Duodenal mucosa (tissue), 2 donors: ENCODE measurements at regions not wholly inside any gene's neighbourhood (a gene's known extent, or its start where the extent isn't known, plus 50 kb on each side); places are given as distances from the start of the nearest gene placed in this dataset.

Source experiments
- H3K27ac ChIP-seq: one replicate; pipeline ENCODE4 v1.7.0; 2013; ENCODE audit warnings: low read depth, low read length
- H3K27me3 ChIP-seq, 2 donors: one replicate each; pipeline ENCODE4 v1.7.0; 2013; ENCODE audit warnings: low read length in 2 of 2, control low read depth in 1 of 2; ENCODE audit not compliant: insufficient read depth in 2 of 2, control insufficient read depth in 1 of 2
- H3K36me3 ChIP-seq, 2 donors: one replicate each; pipeline ENCODE4 v1.7.0; 2013; ENCODE audit warnings: low read length in 2 of 2, control low read depth in 1 of 2; ENCODE audit not compliant: insufficient read depth in 2 of 2, control insufficient read depth in 1 of 2
- H3K4me1 ChIP-seq, 2 donors: one replicate each; pipeline ENCODE4 v1.7.0; 2013; ENCODE audit warnings: low read length in 2 of 2, control low read depth in 1 of 2; ENCODE audit not compliant: insufficient read depth in 2 of 2, control insufficient read depth in 1 of 2
- H3K4me3 ChIP-seq, 2 donors: one replicate each; pipeline ENCODE4 v1.7.0; 2013; ENCODE audit warnings: low read length in 2 of 2, low read depth in 1 of 2
- H3K9ac ChIP-seq, 2 donors: one replicate each; pipeline ENCODE4 v1.7.0; 2013; ENCODE audit warnings: low read length in 2 of 2, low read depth in 1 of 2
- H3K9me3 ChIP-seq, 2 donors: one replicate each; pipeline ENCODE4 v1.7.0; 2013; ENCODE audit warnings: low read length in 2 of 2, control low read depth in 1 of 2; ENCODE audit not compliant: control insufficient read depth in 1 of 2

DNA sequence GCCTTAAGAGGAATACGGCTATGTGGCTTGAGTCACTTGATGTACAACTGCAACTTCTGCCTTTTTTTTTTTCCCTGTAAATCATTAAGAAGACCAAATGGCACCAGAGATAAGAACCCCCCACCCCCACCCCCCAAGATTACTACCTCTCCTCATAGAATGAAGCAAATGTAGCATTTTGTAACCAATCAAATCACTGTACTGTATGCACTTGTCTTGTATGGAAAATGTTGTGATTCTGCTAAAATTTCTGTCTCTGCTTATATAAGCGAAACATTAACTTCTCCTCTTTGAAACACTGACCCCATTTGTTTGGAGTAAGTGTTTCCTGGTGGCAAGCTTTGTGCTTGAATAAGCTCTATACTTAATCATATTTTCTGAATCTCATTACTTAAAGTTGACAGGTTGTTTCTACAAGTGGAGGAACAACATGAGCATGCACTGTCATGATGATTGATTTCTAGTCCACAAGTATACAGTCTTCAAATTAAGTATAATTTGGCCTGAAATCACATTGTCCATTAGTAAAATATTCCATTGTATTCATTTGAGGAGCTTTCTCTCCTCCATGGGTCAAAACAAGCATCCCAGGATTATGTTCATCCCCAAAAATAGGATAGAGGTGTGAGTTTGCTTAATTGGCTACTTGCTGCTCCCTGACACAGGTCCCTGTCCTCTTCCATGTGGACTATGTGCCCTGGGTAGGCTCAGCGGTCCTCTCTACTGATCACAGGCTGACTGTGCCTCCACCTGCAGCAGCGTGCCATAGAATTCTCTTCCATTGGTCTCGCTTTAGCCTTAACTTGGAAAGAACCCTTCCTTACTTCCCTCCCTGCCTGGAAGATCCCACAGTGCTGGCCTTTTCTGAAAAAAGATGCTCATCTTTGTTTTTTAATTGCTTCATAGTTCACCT is 104.0 kb upstream of the BMP2K start:
- Histone ChIP-seq H3K9ac (no peak overlapping the region), H3K27ac (no peak overlapping the region), H3K27me3 (no peaks in the 10 kb centered on the region), H3K36me3 (no peaks in the 10 kb centered on the region), H3K9me3 (no peaks in the 10 kb centered on the region), H3K4me1 (peaks cover 5 to 6% of the 10 kb centered on the region in 2 donors), H3K4me3 (no peak overlapping the region)

DNA sequence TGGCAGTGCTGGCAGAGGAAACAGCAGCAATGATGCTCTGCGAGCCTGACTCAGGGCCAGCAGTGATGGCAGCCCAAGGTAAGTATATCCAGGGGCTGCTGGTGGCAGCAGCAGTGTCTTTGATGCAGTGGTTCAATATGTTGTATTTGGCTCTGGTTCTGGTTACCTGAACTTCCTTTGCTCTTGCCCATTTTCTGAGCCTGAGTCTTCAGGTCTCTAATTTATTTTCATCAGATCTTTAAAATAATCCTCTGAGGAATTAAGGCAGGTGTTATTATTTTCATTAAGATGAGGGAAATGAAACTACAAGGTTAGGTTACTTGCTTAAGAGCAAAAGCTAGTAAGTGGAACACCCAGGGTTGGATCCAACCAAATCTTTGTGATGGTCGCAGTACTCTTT is 102.8 kb upstream of the BMP2K start:
- H3K27ac ChIP-seq = no peak overlapping the region
- no peak overlapping the region for H3K4me3 ChIP-seq
- H3K36me3 ChIP-seq = no peaks in the 10 kb centered on the region
- no peaks in the 10 kb centered on the region for H3K9me3 ChIP-seq
- H3K4me1 ChIP-seq = peaks cover 5 to 10% of the 10 kb centered on the region in 2 donors
- H3K9ac ChIP-seq = no peak overlapping the region
- no peaks in the 10 kb centered on the region for H3K27me3 ChIP-seq

GRCh38 chr4:78675325-78675724 is 100.8 kb upstream of the BMP2K start:
- Histone ChIP-seq H3K9ac (no peak overlapping the region), H3K9me3 (no peaks in the 10 kb centered on the region), H3K27ac (no peak overlapping the region), H3K4me1 (peaks cover 5% of the 10 kb centered on the region in 2 donors), H3K4me3 (no peak overlapping the region), H3K27me3 (no peaks in the 10 kb centered on the region), H3K36me3 (no peaks in the 10 kb centered on the region)

GRCh38 chr4:78682070-78682469 is 94.1 kb upstream of the BMP2K start:
- no peak overlapping the region for H3K4me3 ChIP-seq
- H3K4me1 ChIP-seq = peaks cover 13 to 17% of the 10 kb centered on the region in 2 donors
- no peak overlapping the region for H3K27ac ChIP-seq
- H3K27me3 ChIP-seq = no peaks in the 10 kb centered on the region
- no peaks in the 10 kb centered on the region for H3K9me3 ChIP-seq
- H3K9ac ChIP-seq = no peak overlapping the region
- H3K36me3 ChIP-seq = no peaks in the 10 kb centered on the region

GRCh38 chr4:78683352-78683751 is 92.8 kb upstream of the BMP2K start:
- Histone ChIP-seq H3K9me3 (no peaks in the 10 kb centered on the region), H3K27ac (no peak overlapping the region), H3K4me3 (no peak overlapping the region), H3K4me1 (peaks cover 13% of the 10 kb centered on the region in 2 donors), H3K27me3 (no peaks in the 10 kb centered on the region), H3K9ac (no peak overlapping the region), H3K36me3 (no peaks in the 10 kb centered on the region)

DNA sequence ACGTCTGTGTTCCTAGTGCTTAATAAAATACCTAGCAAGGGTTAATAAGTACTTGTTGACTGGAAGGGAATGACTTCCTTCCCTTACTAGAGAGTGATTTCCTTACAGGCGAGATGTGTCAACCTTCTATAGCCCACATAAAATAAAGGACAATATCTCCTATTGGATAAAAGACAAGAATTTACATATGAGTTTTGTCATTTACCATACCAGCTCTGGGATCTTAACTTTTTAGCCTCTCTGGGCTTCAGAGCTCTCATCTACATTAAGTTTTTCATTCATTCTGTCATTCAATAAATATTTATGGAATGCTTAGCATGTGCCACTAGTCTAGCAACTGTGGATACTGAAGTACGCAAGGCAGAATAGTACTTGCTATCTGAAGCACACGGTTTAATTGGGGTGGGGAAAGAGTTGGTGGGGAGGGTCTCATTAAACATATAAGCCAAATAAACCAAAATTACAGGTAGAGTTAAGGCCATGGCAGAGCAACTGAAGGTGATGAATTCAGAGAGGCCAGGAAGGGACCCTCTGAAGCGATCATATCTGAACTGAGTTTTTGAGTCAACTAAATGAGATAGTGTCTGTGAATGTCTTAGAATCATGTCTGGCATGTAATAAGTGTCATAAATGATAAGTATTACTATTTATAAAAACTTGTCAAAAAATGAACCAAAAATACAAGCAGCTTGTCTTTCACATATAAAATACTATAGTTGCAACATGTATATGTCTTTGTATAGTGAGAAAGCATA is 91.6 kb upstream of the BMP2K start:
- no peaks in the 10 kb centered on the region for H3K36me3 ChIP-seq
- H3K9ac ChIP-seq = no peak overlapping the region
- H3K27me3 ChIP-seq = no peaks in the 10 kb centered on the region
- H3K9me3 ChIP-seq = no peaks in the 10 kb centered on the region
- no peak overlapping the region for H3K27ac ChIP-seq
- H3K4me1 ChIP-seq = peaks cover 13% of the 10 kb centered on the region in 2 donors
- H3K4me3 ChIP-seq = no peak overlapping the region

DNA sequence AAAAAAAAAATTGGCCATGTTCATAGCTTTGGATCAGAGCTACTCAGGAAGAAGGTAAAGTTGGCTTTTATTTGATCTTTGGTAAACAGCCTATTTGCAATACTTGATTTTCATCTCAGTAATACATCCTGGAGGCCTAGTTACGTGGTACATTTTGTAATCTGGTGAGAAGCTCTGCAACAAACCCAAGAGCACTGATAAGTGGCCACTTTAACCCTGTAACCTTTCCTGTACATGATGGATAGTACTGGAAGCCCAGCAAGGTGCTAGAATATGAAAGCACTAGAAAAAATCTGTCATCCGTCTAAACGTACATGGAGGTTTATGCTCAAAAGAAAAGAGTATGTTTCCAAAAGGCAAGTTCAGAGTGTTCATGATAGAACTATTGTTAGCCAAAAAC is 88.3 kb upstream of the BMP2K start:
- Histone ChIP-seq H3K27ac (no peak overlapping the region), H3K4me1 (peaks cover under 1 to 6% of the 10 kb centered on the region in 2 donors), H3K36me3 (no peaks in the 10 kb centered on the region), H3K27me3 (no peaks in the 10 kb centered on the region), H3K9me3 (no peaks in the 10 kb centered on the region), H3K9ac (no peak overlapping the region), H3K4me3 (no peak overlapping the region)

DNA sequence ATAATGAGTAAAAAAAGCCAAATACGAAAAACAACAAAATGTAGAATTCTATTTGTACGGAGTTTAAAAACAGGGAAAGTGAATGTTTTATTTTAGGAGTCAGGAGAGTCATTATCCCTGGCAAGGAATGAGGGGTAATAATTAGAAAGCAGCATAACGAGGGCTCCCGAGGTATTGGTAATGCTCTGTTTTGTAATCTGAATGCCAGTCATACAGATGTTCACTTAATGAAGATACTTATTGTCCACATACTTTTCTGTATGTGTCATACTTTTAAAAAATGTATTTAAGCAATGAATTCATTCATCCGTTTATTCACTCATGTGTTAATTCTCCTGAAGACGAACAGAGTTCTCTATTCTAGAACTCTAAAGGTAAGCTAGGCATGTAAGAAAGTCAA is 87.8 kb upstream of the BMP2K start:
- Histone ChIP-seq H3K27me3 (no peaks in the 10 kb centered on the region), H3K4me3 (no peak overlapping the region), H3K27ac (no peak overlapping the region), H3K9me3 (no peaks in the 10 kb centered on the region), H3K4me1 (peaks cover 0 to 5% of the 10 kb centered on the region in 2 donors), H3K36me3 (no peaks in the 10 kb centered on the region), H3K9ac (no peak overlapping the region)

DNA sequence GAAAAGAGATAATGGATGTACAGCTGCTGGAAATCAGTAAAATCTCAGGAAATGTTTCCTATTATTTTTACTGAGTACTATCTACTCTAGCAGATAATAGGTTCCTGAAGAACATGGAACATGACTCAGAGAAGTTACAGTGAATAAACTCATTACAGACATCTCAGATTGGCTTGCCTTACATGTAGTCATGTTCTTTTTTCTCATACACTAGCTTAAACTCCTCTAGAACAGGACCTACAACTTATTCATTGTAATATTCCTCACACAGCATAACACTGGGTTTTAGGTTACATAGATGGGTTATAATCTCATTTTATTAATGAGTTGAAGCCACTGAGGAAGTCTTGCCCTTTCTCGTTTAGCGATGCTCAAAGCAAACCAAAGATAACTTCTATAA is 86.9 kb upstream of the BMP2K start:
- H3K9me3 ChIP-seq = no peaks in the 10 kb centered on the region
- peaks cover 0 to 5% of the 10 kb centered on the region in 2 donors for H3K4me1 ChIP-seq
- no peaks in the 10 kb centered on the region for H3K27me3 ChIP-seq
- no peak overlapping the region for H3K27ac ChIP-seq
- no peak overlapping the region for H3K9ac ChIP-seq
- no peak overlapping the region for H3K4me3 ChIP-seq
- H3K36me3 ChIP-seq = no peaks in the 10 kb centered on the region

DNA sequence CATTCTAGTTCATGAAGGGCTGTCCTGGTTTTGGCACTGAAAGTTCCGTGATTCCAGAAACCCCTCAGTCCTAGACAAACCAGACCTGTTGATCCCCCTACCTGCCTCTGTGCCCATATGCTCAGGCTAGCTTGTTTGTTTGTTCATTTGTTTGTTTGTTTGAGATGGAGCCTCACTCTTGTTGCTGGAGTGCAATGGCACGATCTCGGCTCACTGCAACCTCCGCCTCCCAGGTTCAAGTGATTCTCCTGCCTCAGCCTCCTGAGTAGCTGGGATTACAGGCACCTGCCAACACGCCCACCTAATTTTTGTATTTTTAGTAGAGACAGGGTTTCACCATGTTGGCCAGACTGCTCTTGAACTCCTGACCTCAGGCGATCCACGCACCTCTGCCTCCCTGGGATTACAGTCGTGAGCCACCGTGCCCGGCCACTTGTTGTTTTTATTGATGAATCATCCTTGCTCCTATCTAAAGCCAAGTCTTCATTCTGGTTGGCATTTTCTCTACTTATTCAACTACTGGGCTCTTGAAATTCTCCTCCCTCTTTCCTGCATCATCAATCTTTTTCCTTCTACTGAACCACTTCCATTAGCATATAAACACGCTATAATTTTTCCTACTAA is 86.3 kb upstream of the BMP2K start:
- H3K27me3 ChIP-seq = no peaks in the 10 kb centered on the region
- H3K9ac ChIP-seq = no peak overlapping the region
- no peak overlapping the region for H3K27ac ChIP-seq
- H3K36me3 ChIP-seq = no peaks in the 10 kb centered on the region
- H3K4me3 ChIP-seq = no peak overlapping the region
- H3K9me3 ChIP-seq = no peaks in the 10 kb centered on the region
- H3K4me1 ChIP-seq = peaks cover 0 to 5% of the 10 kb centered on the region in 2 donors
